Loucy (cell line): ENCODE measurements at regions not wholly inside any gene's neighbourhood (a gene's known extent, or its start where the extent isn't known, plus 50 kb on each side); places are given as distances from the start of the nearest gene placed in this dataset.

Experiments used
- H2AFZ ChIP-seq: fragments of 200-600 bp; sonication (generic); 2 replicates; pipeline ENCODE4 v1.6.0; 2016; ENCODE audit warnings: antibody characterized with exemption, mild to moderate bottlenecking, low read length, moderate library complexity
- H3F3A ChIP-seq: fragments of 200-600 bp; 2 replicates; pipeline ENCODE4 v1.6.0; 2016; ENCODE audit warnings: antibody characterized with exemption, low read depth, mild to moderate bottlenecking
- H3K27me3 ChIP-seq: fragments of 200-600 bp; sonication (generic); 2 replicates; pipeline ENCODE4 v1.6.1; 2014; ENCODE audit warnings: low read length, mild to moderate bottlenecking; ENCODE audit not compliant: insufficient read depth, poor library complexity, severe bottlenecking
- H3K36me3 ChIP-seq: fragments of 200-600 bp; sonication (generic); 2 replicates; pipeline ENCODE4 v1.6.1; 2016; ENCODE audit warnings: low read length; ENCODE audit not compliant: insufficient read depth
- H3K4me1 ChIP-seq: fragments of 200-600 bp; sonication (generic); 2 replicates; pipeline ENCODE4 v1.5.1; 2014; ENCODE audit warnings: low read length, mild to moderate bottlenecking; ENCODE audit not compliant: insufficient read depth, poor library complexity, severe bottlenecking
- H3K4me2 ChIP-seq: fragments of 200-600 bp; sonication (generic); 2 replicates; pipeline ENCODE4 v1.6.0; 2014; ENCODE audit warnings: antibody characterized with exemption, low read length, low read depth, mild to moderate bottlenecking; ENCODE audit not compliant: poor library complexity, severe bottlenecking
- H3K4me3 ChIP-seq: fragments of 200-600 bp; sonication (generic); 2 replicates; pipeline ENCODE4 v1.5.1; 2014; ENCODE audit warnings: low read length, mild to moderate bottlenecking, mixed read lengths; ENCODE audit not compliant: poor library complexity, severe bottlenecking
- H3K79me2 ChIP-seq: fragments of 200-600 bp; sonication (generic); 2 replicates; pipeline ENCODE4 v1.6.1; 2014; ENCODE audit warnings: low read length; ENCODE audit not compliant: insufficient read depth
- H3K9ac ChIP-seq: fragments of 200-600 bp; sonication (generic); 2 replicates; pipeline ENCODE4 v1.6.0; 2014; ENCODE audit warnings: mild to moderate bottlenecking, low read depth, low read length, moderate library complexity; ENCODE audit not compliant: poor library complexity, severe bottlenecking
- H3K9me2 ChIP-seq: fragments of 200-600 bp; sonication (generic); replicated peaks from 2 replicates; pipeline ENCODE4 v1.6.1; 2016; ENCODE audit warnings: low read depth, low read length, mixed read lengths
- H3K9me3 ChIP-seq: fragments of 200-600 bp; sonication (generic); 2 replicates; pipeline ENCODE4 v1.6.1; 2014; ENCODE audit warnings: mild to moderate bottlenecking, antibody characterized with exemption, low read length, low read depth; ENCODE audit not compliant: insufficient read depth
- H4K20me1 ChIP-seq: fragments of 200-600 bp; sonication (generic); 2 replicates; pipeline ENCODE4 v1.6.0; 2014; ENCODE audit warnings: antibody characterized with exemption, low read length, mild to moderate bottlenecking; ENCODE audit not compliant: insufficient read depth, poor library complexity, severe bottlenecking
- EZH2phosphoT487 ChIP-seq: fragments of 200-600 bp; IDR thresholded peaks from 2 replicates; pipeline ENCODE4 v1.6.1; 2018; ENCODE audit warnings: antibody characterized with exemption, mild to moderate bottlenecking, moderate library complexity, borderline replicate concordance
- TF ChIP-seq, protein P1 (sequence below): fragments of 200-600 bp; sonication (generic); conservative IDR thresholded peaks from 2 replicates; pipeline ENCODE4 v1.5.1; 2014; ENCODE audit warnings: mild to moderate bottlenecking, antibody characterized with exemption, low read length

DNA sequence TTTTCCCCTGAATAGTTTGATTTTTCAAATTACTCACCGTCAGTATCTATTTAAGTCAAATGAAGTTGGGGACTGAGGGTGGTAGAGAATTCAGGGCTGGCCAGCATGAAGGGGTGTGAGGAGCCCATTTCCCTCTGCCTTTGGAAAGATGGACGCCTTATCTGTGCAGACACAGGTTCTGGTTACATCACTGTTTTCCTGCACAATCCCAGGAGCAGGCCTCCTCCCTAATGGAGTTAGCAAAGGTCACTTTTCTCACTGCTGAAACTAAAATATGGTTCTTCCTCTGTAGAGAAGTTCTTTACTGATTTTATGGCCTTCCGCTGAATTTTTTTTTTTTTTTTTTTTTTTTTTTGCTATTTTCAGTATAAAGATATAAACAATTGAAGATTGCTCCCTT lies 69.1 kb downstream of the FOXD1 start:
- H3K4me2 ChIP-seq = no peak overlapping the region
- H3K27me3 ChIP-seq = peaks cover 9% of the 10 kb centered on the region
- no peaks in the 10 kb centered on the region for H3K4me1 ChIP-seq
- peaks cover 15% of the 10 kb centered on the region for H3K9me3 ChIP-seq
- H3K36me3 ChIP-seq = no peaks in the 10 kb centered on the region
- H4K20me1 ChIP-seq = no peaks in the 10 kb centered on the region
- H3K9me2 ChIP-seq = no peaks in the 10 kb centered on the region
- no peak for TF ChIP-seq EZH2phosphoT487
- TF ChIP-seq, protein P1, sequence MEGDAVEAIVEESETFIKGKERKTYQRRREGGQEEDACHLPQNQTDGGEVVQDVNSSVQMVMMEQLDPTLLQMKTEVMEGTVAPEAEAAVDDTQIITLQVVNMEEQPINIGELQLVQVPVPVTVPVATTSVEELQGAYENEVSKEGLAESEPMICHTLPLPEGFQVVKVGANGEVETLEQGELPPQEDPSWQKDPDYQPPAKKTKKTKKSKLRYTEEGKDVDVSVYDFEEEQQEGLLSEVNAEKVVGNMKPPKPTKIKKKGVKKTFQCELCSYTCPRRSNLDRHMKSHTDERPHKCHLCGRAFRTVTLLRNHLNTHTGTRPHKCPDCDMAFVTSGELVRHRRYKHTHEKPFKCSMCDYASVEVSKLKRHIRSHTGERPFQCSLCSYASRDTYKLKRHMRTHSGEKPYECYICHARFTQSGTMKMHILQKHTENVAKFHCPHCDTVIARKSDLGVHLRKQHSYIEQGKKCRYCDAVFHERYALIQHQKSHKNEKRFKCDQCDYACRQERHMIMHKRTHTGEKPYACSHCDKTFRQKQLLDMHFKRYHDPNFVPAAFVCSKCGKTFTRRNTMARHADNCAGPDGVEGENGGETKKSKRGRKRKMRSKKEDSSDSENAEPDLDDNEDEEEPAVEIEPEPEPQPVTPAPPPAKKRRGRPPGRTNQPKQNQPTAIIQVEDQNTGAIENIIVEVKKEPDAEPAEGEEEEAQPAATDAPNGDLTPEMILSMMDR = no peak
- H3K79me2 ChIP-seq = no peaks in the 10 kb centered on the region
- H3K4me3 ChIP-seq = no peak overlapping the region
- no peaks in the 10 kb centered on the region for H3F3A ChIP-seq
- no peak overlapping the region for H3K9ac ChIP-seq
- no peak overlapping the region for H2AFZ ChIP-seq

DNA sequence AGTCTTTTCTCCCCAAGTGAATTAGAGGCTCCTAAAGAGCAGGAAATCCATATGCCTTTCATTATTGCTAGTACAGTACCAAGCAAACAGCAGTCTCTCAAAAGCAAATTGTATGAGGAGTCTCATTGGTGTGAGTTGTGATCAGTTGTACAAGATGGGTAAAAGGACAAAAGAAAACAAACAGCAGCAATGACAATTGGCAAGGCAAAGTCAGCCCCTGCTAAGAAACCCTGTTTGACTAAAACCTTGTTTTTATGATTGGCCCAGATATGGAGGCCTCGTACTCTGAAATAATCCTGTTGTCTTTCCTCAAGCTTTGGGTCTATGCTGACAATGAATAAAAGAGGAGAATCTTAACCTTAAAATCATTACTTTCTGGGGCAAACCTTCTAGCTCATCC lies 69.8 kb downstream of the FOXD1 start:
- H3K4me3 ChIP-seq = no peak overlapping the region
- H4K20me1 ChIP-seq = no peaks in the 10 kb centered on the region
- no peak overlapping the region for H3K4me2 ChIP-seq
- no peaks in the 10 kb centered on the region for H3F3A ChIP-seq
- no peaks in the 10 kb centered on the region for H3K9me2 ChIP-seq
- peaks cover 9% of the 10 kb centered on the region; the same call in 1 of the 2 replicates for H3K9me3 ChIP-seq
- TF ChIP-seq, protein P1 = no peak
- no peak for TF ChIP-seq EZH2phosphoT487
- no peaks in the 10 kb centered on the region for H3K36me3 ChIP-seq
- no peak overlapping the region for H2AFZ ChIP-seq
- H3K79me2 ChIP-seq = no peaks in the 10 kb centered on the region
- no peaks in the 10 kb centered on the region for H3K4me1 ChIP-seq
- peaks cover 6% of the 10 kb centered on the region for H3K27me3 ChIP-seq
- H3K9ac ChIP-seq = no peak overlapping the region

GRCh38 chr5:73378070-73378469 lies 70.5 kb downstream of the FOXD1 start:
- H3K9ac ChIP-seq = no peak overlapping the region
- no peak for TF ChIP-seq EZH2phosphoT487
- TF ChIP-seq, protein P1 = no peak
- no peak overlapping the region for H3K4me2 ChIP-seq
- H3K9me3 ChIP-seq = peaks cover 4% of the 10 kb centered on the region; the same call in 1 of the 2 replicates
- peaks cover 3% of the 10 kb centered on the region for H3K27me3 ChIP-seq
- no peaks in the 10 kb centered on the region for H3K4me1 ChIP-seq
- H3F3A ChIP-seq = no peaks in the 10 kb centered on the region
- no peak overlapping the region for H2AFZ ChIP-seq
- no peak overlapping the region for H3K4me3 ChIP-seq
- H3K9me2 ChIP-seq = no peaks in the 10 kb centered on the region
- no peaks in the 10 kb centered on the region for H4K20me1 ChIP-seq
- no peaks in the 10 kb centered on the region for H3K79me2 ChIP-seq
- H3K36me3 ChIP-seq = no peaks in the 10 kb centered on the region
